HG03457 (cell line): ENCODE measurements at regions not wholly inside any gene's neighbourhood (a gene's known extent, or its start where the extent isn't known, plus 50 kb on each side); places are given as distances from the start of the nearest gene placed in this dataset.
"Not testable (repeated sequence)": the region's sequence is repeated elsewhere in the genome, so short reads cannot be mapped to it uniquely, and the experiment has no call there.

Experiments
- ATAC-seq: cut with Tn5 transposase; IDR thresholded peaks from one replicate; pipeline ENCODE4 v1.9.1; 2021; ENCODE audit warnings: moderate number of reproducible peaks; ENCODE audit not compliant: unreplicated experiment

DNA sequence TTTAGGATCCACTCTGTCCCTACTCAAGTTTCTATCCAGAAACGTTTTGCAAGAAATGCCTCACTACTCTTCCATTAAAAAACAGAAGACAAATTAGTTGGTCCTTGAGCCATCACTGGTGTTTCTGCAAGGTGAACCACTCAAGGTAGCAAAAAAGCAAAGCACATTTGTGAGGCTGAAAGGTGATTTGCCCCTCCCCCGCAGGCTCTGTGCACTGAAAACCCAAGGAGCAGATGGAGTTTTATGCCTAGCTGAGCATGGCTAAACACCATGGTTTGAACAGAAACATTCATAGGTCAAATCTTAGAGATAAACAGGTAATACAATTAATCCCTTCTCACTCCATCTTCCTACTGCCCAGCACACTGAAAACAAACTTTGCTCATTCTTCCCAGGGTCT is 538.2 kb upstream of the CDH5 start:
- ATAC-seq: no peak

DNA sequence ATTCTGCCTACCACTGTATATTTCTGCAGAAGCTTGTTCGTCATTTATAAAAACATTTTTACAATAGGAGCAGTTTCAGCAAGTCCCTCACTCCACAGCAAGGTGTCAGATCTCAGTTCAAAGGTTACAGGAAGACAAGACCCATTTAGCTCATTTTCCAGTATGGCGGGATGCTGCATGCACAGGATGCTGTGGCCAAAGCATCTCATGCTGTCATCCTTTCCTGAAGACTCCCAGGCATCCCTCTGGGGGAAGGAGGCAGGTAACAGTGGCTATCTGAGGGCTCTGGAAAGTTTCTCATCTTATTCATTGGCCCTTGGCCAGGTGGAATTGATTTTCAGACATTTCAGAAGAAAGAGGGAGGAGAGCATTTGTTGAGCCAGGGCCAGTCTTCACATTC is 539.3 kb upstream of the CDH5 start:
- ATAC-seq: no peak

DNA sequence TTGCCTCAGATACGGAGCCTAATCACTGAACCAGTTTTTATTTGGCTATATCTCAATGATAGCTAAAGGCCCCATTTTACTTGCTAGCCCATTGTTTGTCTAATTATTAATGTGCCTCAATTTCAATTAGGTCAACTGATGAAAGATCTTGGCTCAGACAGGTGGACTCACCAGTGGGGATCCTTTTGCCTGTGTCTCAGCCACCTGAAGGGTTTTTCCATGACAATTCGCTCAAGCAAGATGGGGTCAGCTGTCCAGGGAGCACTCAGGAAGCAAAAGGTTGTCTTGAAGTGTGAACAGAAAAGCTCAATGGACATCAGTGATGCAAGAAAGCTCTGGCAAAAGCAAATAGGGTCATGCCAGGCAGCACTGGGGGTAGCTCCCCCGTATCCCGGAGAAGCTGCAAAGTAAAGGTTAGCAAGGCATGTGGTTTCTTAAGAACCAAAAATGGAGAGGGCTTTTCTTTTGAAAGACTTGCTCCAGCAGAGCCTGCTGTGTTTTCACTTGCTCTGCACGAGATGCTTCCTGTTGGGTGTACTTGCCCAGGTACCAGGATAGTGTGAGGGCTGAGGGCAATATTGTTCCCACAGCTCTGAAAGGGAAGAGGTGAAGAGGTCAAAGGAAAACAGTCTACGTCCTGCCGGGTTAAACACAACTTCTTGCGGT is 541.2 kb upstream of the CDH5 start:
- no peak for ATAC-seq

DNA sequence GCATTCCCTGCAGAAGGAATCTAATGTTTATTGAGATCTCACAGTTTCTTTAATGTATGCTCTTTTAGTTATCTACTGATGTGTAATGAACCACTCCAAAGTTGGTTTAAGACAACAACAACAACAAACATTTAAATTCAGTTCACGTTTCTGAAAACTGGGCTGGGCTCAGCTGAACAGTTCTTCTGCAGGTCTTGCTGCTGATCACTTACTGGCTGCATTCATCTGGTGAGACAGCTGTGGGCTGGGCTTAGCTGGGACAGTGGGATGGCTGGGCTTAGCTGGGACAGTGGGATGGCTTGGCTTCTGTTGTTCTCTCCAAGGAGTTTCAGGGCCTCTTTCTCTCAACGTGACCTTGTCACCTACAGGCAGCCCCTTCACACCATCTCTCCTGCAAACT is 544.3 kb upstream of the CDH5 start:
- no peak for ATAC-seq

DNA sequence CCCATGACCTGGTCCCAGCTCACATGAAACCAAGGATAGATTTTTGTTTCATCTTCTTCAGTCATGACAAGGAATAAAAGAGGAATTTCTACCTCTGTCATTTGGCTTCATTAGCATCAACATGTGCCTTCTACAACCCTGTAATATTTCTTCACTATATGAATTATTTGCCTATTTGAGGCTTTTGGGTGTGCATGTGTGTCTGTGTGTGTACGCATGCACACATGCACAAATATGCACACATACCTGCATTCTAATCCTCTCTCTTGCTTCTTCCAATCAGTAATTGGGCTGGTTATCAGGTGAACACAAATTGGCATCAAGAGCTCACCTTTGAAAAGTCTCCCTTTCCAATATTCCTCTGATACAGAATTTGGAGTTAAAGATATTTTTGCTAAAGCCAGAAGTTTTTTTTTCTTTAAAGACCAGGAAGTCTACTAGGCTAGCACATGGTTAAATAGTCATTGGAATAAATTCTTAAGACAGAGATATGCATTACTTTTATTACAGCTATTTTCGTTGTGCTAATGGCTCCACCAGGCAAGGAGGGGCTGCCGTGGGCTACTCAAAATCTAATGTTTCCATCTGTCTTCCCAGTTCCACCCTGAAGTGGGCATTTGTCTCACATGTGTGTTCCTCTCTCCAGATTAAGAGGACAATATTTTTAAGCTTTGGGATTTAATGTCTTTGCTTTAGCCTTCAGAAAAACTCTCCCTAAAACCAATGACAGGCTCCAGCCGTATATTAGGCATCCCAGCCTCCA is 547.2 kb upstream of the CDH5 start:
- ATAC-seq: no peak

DNA sequence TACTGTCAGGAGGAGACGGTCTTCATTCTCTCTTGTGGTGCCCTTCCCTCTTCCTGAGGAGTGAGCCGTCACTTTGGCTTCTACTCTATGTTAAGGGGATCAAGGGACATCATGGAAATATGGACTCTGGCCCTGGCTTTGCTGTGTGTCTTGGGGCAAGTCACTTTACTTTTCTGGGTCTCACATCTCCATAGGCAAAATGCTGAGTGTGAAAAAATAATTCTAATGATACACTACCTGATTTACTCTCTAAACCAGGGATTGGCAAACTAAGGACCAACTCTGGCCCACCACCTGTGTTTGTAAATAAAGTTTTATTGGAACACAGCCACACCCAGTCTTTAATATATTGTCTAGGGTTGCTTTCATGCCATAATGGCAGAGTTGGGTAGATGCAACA is 548.7 kb upstream of the CDH5 start:
- ATAC-seq: no peak

DNA sequence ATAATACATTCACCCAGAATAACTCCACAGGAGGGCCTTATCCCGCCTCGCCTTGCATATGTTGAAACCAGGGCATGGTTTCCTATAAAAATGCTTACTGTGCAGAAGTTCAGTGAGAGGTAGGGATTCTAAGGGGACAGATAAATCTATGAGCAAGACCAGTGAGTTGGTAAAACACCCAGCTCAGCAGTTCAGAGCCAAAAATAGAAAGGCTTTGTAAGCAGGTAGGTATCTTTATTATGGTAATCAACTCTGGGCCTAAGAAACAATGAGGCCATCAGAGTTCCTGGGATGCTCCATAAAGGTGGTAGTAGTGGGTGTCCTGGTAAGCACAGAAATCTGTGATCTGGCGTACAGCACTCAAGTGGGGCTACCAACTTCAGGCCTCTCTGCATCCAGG is 549.4 kb upstream of the CDH5 start:
- ATAC-seq: no peak

DNA sequence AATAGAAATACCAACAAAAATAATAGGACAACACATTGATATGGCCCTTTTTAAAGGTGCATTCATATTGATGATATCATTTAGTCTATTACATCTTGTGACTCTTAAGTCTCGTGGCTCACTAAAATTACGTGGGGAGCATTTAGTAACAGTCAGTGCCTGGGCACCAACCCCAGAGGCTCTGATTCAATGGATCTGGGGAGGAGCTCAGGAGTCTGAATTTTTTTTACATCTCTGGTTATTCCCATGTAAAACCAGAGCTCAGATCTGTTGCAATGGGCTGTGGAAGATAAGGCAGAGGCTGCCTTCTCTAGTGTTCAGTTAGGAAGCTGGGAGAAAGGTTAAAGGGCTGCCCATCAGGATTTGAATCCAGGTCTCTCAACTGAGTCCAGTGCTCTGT is 549.9 kb upstream of the CDH5 start:
- no peak for ATAC-seq

DNA sequence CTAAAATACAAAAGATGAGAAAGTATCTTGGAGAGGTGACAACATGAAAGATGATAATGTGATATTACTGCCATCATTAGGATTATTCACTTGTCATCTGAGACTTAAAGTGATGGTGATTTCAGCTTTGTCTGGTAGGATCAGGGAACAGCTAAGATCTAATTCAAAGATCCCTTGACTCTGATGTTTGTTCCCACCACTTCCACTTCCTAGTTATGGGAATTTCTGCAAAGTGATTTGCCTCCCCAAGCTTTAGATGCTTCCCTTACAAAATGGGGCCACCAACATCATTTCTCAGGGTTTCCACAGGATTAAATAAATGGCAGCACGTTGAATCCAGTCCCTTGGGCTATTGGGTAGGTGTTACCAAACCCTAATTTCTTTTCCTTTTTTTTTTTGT is 550.8 kb upstream of the CDH5 start:
- no peak for ATAC-seq

DNA sequence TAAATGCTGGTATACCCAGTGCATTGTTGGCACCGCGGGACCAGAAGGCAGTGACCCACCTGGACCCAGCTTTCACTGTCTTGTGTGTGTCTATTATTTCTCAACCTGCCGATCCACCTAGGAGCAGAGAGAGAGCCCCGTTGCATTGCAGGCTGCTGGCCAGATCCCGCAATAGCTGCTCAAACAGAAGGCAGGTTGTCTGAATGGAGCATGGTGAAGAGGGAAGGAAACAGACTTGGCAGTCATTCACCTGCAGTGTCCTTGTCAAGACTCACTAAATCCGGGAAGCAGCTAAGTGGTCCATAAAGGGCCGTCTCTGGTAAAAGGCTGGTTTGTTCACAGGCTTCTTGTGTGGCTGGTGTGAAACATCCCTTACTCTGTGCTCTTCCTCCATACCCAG is 552.6 kb upstream of the CDH5 start:
- not testable (repeated sequence) for ATAC-seq

DNA sequence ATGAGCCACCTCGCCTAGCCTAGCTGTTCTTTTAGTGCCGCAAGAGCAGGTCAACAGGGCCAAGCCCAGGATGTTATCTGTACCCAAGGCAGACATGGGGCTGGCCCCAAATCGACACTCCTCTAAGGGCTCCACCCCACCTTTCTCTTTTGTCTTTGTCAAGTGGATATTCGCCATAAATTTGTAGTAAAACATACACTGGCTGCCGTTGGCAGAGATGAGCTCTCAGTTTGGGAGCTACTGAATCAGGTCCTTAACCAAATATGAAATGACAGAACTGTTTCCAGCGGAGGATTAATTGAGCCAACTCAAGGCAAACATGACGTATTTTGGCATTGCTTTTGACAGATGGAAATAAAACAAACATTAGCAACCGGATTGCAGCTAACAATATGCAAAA is 556.9 kb upstream of the CDH5 start:
- ATAC-seq: no peak

DNA sequence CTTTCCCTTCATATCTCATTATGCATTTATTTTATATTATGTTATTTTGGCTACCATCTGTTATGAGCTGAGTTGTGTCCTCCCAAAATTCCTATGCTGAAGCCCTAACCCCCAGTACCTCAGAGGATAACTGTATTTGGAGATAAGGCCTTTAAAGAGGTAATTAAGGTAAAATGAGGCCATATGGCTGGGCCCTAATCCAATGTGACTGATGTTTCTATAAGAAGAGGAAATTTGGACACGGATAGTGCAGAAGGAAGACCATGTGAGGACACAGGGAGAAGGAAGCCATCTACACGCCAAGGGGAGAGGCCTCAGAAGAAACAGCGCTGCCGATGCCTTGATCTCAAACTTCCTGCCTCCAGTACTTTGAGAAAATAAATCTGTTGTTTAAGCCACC is 557.7 kb upstream of the CDH5 start:
- no peak for ATAC-seq

DNA sequence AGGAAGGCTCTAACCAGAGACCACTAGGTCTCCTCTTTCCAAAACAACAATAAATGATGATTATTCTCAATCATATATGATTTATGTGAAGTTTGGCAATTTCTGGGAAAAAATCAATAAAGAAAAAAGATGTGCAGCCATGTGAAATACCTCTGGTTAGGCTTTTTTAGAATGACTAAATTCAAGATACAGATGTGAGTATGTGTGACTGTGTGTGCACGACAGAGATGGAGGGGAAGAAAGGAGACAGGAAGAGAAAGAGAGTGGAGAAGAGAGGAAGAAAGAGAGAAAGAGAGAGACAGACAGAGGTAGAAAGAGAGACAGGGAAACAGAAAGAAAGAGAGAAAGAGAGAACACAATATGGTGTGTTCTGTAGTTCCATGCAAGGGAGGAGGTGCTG is 558.6 kb upstream of the CDH5 start:
- ATAC-seq: no peak

DNA sequence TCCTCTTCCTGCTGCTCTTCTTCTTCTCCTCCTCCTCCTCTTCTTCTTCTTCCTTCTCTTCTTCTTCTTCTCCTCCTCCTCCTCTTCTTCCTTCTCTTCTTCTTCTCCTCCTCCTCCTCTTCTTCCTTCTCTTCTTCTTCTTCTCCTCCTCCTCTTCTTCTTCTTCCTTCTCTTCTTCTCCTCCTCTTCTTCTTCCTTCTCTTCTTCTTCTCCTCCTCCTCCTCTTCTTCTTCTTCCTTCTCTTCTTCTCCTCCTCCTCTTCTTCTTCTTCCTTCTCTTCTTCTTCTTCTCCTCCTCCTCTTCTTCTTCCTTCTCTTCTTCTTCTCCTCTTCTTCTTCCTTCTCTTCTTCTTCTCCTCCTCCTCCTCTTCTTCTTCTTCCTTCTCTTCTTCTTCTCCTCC is 560.8 kb upstream of the CDH5 start:
- not testable (repeated sequence) for ATAC-seq

DNA sequence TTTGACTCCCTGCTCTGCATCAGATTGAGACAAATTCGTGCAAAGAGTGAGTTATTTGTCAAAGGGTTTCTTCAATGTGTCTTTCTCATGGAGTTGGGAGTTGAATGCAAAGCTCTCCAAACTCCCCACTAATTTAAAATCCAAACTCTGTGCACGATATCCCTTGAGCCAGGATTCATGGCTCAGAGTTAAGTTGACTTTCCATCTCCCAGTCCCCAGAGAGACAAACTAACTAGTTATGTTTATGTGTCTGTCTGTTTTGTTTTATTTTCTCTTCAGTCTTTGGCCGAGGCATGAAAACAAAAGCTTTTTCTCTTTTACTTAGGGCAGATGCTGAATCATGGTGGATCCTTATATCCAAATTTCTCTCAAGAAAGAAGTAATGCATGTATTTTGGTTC is 570.0 kb upstream of the CDH5 start:
- ATAC-seq: no peak

DNA sequence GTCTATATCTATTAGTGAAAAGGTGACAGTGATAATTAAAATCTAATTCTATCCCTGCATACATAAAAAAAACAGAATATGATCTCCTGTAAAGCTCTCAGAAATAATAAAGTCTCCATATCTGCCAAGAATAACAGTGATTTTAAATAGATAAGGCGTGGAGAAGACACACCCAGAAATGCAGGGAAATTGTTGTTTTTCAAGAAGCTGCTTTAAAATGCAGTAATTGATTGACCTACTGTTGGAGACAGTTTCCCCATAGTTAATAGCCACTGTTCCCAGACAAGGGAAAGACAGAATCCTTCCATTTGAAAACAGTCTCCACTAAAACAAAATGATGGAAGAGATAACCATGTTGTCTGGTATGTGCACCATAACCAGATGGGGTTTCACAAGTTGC is 571.5 kb upstream of the CDH5 start:
- no peak for ATAC-seq

DNA sequence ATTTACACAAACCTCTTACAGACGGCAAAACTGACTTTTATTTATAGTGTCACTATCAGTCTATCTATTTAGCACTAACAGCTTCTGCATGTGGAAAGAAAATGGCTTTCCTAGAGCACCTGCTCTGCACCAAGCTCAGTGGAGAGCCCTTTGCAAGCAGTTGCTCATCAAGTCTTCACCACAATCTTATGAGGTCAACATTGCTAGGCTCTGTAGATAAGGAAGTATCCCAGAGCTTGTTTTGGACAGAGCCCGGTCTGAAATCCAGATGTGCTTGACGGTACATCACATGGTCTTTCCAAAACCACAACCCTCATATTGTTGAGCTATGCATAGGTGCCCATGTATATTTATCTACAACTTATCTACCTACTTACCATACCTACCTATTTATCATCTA is 572.7 kb upstream of the CDH5 start:
- no peak for ATAC-seq

DNA sequence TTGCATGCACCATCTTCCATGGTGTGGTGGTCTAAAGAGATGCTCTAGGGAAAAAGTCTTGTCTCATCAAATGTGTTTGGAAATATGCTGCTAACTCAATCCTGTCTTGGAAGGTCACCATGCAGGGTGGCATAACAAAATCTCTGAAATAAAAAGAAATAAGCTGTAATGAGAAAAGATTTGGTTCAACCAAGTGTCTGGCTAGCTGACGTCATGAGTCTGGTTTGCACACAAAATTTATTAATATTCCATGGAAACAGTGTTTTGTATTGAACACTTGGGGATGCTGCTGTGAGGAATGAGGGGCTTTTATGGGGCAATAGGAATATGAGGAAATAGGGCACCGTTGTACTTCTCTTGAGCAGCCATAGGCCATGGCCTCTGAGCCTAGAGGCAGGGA is 575.7 kb upstream of the CDH5 start:
- no peak for ATAC-seq

DNA sequence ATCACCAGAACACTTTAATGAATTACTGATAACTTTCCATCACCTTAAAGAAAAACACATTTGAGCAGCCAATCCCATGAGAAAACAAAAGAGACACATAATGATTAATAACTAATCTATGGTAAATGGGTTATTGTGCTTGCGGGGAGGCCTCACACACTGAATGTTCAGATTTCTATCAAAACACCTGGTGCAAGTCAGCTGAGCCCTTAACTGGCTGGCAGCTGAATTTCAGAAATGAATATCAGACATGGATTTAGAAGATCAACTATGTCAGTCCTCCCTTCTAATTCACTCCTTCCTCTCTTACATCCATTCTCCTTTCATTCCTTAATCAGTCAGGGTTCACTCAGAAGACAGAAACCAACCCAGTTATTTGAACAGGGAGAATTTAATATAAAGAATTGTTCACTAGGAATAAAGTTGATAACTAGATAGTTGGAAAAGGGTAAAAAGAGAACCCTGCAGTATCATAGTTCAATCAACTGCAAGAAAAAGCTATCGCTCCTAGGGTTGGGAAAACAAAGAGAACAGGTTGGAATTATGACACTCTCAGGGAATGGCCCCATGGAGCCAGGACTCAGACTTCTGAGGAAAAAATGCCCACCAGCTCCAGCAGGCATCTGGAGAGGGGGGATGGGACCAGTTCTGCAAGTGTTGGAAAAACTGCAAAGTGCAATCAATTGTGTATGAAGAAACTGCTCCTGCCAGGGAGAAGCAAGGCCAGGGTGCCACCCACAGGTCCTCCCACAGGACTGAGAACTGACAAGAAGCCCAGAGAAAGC is 577.1 kb upstream of the CDH5 start:
- ATAC-seq: no peak

DNA sequence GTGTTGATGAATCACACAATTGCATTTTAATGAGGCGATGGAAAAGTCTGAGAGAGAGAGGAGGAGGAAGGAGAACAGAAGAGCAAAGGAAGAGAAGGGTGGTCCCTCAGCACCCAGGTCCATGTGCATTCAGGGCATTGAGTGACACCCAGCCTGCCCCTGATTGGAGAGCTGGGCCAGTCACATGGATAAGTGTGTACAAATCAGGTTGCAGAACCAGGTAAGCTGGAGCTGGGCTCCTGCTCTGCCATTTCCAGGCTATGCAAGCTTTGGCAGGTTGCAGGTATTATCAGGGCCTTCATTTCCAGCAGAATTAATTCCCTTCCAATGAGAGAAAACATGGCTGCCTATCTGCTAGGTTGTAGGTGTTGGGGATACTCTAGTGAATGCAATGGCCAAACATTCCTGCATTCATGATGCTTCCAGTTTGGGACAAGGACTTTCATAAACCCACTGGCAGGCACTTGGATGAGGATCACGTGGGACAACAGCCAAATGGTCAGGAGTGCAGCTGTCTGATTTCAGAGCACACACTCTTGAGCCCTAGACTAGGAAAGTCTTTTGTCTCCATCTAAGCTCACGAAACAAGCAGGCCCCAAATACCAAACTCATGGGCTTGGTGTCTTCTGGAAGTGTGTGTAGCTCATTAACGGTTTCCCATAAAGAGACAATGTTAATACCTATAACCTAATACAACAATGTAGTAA is 577.9 kb upstream of the CDH5 start:
- ATAC-seq: no peak

DNA sequence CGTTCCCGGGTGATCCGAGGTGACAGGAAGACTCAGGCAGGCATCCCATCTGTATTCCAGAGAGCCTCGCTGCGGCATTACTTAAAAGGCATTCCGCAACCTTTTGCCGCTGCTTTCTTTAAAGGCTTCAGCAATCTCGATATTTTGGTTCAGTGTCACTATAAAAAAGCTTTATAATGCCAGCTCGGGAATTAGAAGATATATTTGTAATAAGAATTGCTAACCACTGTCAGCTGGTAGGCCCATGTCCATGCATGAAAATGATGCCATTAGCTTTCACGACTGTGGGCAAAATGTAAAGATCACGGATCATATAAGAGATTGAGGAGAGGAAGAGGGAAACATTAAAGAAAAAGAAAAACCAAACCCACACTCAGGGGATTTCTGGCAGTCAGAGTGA is 578.6 kb upstream of the CDH5 start:
- no peak for ATAC-seq

DNA sequence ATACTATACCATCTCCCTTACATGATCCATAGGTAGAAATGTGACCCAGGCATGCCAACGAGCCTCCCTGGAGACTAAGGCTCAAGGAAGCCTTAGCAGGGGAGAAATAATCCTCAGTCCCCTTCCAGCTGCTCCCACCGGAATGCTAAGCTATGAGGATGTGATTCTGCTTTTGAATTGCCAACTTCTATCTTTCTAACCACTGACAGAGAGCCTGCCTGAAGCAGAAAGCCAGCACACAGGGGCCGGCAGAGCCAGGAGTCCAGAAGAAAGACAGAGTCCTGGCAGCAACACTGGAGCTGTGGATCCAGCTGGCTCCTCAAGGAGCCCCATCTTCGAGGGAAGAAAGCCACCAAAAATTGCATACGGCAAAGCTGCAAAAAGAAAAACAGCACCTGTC is 579.6 kb upstream of the CDH5 start:
- ATAC-seq: no peak
